ENCODE measurements at regions not wholly inside any gene's neighbourhood (a gene's known extent, or its start where the extent isn't known, plus 50 kb on each side); places are given as distances from the start of the nearest gene placed in this dataset.

DNA sequence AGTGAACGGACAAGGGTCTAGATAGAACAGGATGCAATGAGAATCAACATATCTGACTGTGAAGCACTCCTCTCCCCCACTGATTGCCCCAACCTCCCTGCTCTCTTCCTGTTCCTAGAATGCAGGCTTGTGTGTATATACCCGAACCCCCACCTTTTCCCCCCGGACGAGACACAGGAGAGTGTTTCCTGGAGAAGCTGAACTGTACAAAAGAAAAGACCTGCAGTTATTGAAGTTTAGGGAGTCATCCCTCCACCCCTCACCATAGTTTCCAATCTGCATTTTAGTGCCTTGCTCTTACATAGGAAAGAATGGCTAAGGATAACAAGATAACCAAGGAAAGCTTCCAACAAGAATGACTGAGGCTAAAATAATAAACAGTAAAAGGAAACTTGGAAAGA, 55.5 kb upstream of the PDE10A start:
- peaks cover 12 to 27% of the 10 kb centered on the region in 2 donors for H3K4me1 ChIP-seq (ENCODE audit: control insufficient read depth in 1 of 2, low read depth in 2 of 2)
- H3K27ac ChIP-seq: peak overlapping the region; percentile 43 to 56
- H3K9me3 ChIP-seq: no peaks in the 10 kb centered on the region
- peak overlapping the region; percentile 55 for H3K4me3 ChIP-seq
- H3K36me3 ChIP-seq: no peaks in the 10 kb centered on the region
- DNase-seq (ENCODE audit: low spot score): no peak
- H3K27me3 ChIP-seq (replicated peaks; ENCODE audit: insufficient read depth): no peaks in the 10 kb centered on the region
- TF ChIP-seq, protein P1, sequence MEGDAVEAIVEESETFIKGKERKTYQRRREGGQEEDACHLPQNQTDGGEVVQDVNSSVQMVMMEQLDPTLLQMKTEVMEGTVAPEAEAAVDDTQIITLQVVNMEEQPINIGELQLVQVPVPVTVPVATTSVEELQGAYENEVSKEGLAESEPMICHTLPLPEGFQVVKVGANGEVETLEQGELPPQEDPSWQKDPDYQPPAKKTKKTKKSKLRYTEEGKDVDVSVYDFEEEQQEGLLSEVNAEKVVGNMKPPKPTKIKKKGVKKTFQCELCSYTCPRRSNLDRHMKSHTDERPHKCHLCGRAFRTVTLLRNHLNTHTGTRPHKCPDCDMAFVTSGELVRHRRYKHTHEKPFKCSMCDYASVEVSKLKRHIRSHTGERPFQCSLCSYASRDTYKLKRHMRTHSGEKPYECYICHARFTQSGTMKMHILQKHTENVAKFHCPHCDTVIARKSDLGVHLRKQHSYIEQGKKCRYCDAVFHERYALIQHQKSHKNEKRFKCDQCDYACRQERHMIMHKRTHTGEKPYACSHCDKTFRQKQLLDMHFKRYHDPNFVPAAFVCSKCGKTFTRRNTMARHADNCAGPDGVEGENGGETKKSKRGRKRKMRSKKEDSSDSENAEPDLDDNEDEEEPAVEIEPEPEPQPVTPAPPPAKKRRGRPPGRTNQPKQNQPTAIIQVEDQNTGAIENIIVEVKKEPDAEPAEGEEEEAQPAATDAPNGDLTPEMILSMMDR (IDR thresholded peaks at IDR 0.05): no peak
- no peak for ATAC-seq (ENCODE audit: insufficient number of reproducible peaks, low FRiP score, low read depth)

DNA sequence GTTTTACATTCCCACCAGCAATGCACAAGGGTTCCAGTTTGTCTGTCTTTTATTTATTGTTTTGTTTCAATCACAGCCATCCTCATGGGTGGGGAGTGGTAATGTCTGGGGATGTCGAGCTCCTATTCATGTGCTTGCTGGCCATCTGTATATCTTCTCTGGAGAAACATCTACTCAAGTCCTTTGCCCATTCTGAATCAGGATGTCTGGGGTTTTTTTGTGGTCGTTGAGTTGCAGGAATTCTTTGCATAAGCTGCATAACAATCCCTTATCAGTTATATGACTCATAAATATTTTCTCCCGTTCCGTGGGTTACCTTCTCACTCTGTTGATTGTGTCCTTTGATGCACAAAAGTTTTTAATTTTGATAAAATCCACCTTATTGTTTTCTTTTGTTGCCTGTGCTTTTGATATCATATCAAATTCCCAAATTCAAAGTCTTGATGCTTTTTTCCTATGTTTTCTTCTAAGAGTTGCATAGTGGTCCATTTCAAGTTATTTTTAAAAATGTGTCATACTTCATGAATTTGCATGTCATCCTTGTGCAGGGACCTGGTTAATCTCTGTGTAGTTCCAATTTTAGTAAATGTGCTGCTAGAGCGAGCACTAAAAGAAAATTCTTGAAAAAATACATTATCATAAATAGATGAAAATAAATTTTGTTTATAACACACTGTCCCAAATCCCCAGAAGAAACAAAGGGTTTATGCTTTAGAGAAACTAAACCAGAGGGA, 54.9 kb upstream of the PDE10A start:
- Histone ChIP-seq H3K27ac (peak overlapping the region; percentile 43 to 56), H3K4me3 (peak overlapping the region; percentile 55), H3K4me1 (ENCODE audit: control insufficient read depth in 1 of 2, low read depth in 2 of 2) (peaks cover 12 to 27% of the 10 kb centered on the region in 2 donors), H3K9me3 (no peaks in the 10 kb centered on the region), H3K36me3 (no peaks in the 10 kb centered on the region), H3K27me3 (replicated peaks; ENCODE audit: insufficient read depth) (no peaks in the 10 kb centered on the region)
- ATAC-seq (ENCODE audit: insufficient number of reproducible peaks, low FRiP score, low read depth) (no peak), DNase-seq (ENCODE audit: low spot score) (no peak)
- TF ChIP-seq, protein P1 (IDR thresholded peaks at IDR 0.05): no peak

DNA sequence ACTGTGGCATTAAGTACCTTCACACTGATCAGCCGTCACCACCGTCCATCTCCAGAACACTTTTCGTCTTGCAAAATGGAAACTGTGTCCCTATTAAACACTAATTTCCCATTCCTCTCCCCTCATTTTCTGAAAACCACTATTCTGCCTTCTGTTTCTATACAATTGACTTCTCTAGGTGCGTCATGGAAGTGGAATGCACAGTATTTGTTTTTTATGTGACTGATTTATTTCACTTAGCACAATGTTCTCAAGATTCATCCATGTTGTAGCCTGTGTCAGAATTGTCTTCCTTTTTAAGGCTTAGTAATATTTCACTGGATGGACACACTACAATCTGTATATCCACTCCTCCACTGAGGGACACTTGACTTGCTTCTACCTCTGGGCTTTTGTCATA, 53.8 kb upstream of the PDE10A start:
- Histone ChIP-seq H3K27me3 (replicated peaks; ENCODE audit: insufficient read depth) (no peaks in the 10 kb centered on the region), H3K9me3 (no peaks in the 10 kb centered on the region), H3K4me3 (no peak overlapping the region), H3K36me3 (no peaks in the 10 kb centered on the region), H3K4me1 (ENCODE audit: control insufficient read depth in 1 of 2, low read depth in 2 of 2) (peaks cover 12 to 27% of the 10 kb centered on the region in 2 donors), H3K27ac (no peak overlapping the region)
- DNase-seq (ENCODE audit: low spot score) (no peak), ATAC-seq (ENCODE audit: insufficient number of reproducible peaks, low FRiP score, low read depth) (no peak)
- TF ChIP-seq, protein P1 (IDR thresholded peaks at IDR 0.05): no peak

DNA sequence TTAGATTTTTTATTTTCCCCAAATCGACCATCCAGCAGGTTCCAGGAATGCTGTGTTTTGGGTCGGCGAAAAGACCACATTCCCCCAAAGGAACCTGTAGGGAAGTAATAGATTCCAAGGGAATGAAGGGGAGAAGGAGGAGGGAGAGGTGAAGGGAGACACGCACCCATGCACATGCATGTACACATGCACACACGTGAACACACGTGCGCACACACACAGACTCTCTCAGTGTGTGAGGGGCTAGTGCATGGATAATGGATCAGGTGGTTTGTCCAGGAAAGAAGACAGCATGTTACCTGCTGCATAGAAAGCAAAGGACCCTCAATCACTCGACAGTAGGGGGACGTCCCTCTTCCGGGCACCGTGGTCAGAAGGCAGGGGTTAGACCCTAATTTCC, 52.4 kb upstream of the PDE10A start:
- Histone ChIP-seq H3K4me1 (ENCODE audit: control insufficient read depth in 1 of 2, low read depth in 2 of 2) (peaks cover 12 to 27% of the 10 kb centered on the region in 2 donors), H3K27me3 (replicated peaks; ENCODE audit: insufficient read depth) (no peaks in the 10 kb centered on the region), H3K36me3 (no peaks in the 10 kb centered on the region), H3K27ac (no peak overlapping the region), H3K9me3 (no peaks in the 10 kb centered on the region), H3K4me3 (no peak overlapping the region)
- DNase-seq (ENCODE audit: low spot score) (no peak), ATAC-seq (ENCODE audit: insufficient number of reproducible peaks, low FRiP score, low read depth) (no peak)
- TF ChIP-seq, protein P1 (IDR thresholded peaks at IDR 0.05): no peak

DNA sequence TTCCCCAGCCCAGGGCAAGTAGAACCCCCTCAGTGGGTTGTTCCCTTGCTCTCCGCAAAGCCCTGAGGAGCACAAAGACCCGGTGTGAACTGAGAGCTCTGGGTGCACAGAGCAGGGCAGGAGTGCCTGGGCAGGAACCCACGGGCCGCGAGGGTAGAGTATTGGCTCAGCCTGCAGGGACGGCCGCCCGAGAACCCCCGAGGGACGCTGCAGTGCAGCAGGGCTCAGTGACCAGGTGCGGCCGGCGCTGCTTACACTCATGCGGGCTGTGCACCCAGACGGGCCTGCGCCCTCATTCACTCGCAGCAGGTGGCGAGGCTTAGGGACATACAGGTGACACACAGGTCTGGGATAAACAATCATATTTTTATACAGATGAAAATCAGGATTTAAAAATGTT, 51.9 kb upstream of the PDE10A start:
- no peak for ATAC-seq (ENCODE audit: insufficient number of reproducible peaks, low FRiP score, low read depth)

More for the DNA sequence above, 51.9 kb upstream of the PDE10A start:
- Histone ChIP-seq H3K9me3 (no peaks in the 10 kb centered on the region), H3K27me3 (replicated peaks; ENCODE audit: insufficient read depth) (no peaks in the 10 kb centered on the region), H3K4me3 (no peak overlapping the region), H3K4me1 (ENCODE audit: control insufficient read depth in 1 of 2, low read depth in 2 of 2) (peaks cover 12 to 27% of the 10 kb centered on the region in 2 donors), H3K36me3 (no peaks in the 10 kb centered on the region), H3K27ac (no peak overlapping the region)
- TF ChIP-seq, protein P1 (IDR thresholded peaks at IDR 0.05): no peak
- DNase-seq (ENCODE audit: low spot score): no peak

Measured in thoracic aorta (tissue), 2 donors.